GM23338 (cell line): ENCODE measurements at regions not wholly inside any gene's neighbourhood (a gene's known extent, or its start where the extent isn't known, plus 50 kb on each side); places are given as distances from the start of the nearest gene placed in this dataset.

Experiments
- ATAC-seq: fragments of 200-7000 bp; cut with Tn5 transposase; 3 replicates; pipeline ENCODE4 v1.9.1; 2020
- DNase-seq: peaks from one replicate; pipeline ENCODE4 v3.0.0-alpha.2; 2015; ENCODE audit warnings: low spot score
- H2AFZ ChIP-seq: fragments of 200-600 bp; sonication (generic); 2 replicates; pipeline ENCODE4 v1.8.0; 2016; ENCODE audit warnings: antibody characterized with exemption, mild to moderate bottlenecking, moderate library complexity
- H3F3A ChIP-seq: fragments of 200-600 bp; sonication (generic); replicated peaks from 2 replicates; pipeline ENCODE4 v1.8.0; 2017; ENCODE audit warnings: antibody characterized with exemption, mixed run types, low read depth
- H3K27ac ChIP-seq: fragments of 200-600 bp; sonication (generic); 2 replicates; pipeline ENCODE4 v1.6.1; 2016; ENCODE audit warnings: low read depth
- H3K27me3 ChIP-seq: fragments of 200-600 bp; sonication (generic); 2 replicates; pipeline ENCODE4 v1.8.0; 2016; ENCODE audit warnings: mild to moderate bottlenecking, mixed run types, moderate library complexity; ENCODE audit not compliant: insufficient read depth
- H3K36me3 ChIP-seq: fragments of 200-600 bp; sonication (generic); 2 replicates; pipeline ENCODE4 v1.8.0; 2016; ENCODE audit warnings: mild to moderate bottlenecking; ENCODE audit not compliant: insufficient read depth
- H3K4me1 ChIP-seq: fragments of 200-600 bp; sonication (generic); 2 replicates; pipeline ENCODE4 v1.8.0; 2016; ENCODE audit warnings: mild to moderate bottlenecking, moderate library complexity; ENCODE audit not compliant: insufficient read depth
- H3K4me2 ChIP-seq: fragments of 200-600 bp; sonication (generic); 2 replicates; pipeline ENCODE4 v1.7.1; 2017; ENCODE audit warnings: mixed run types
- H3K4me3 ChIP-seq: fragments of 200-600 bp; sonication (generic); 2 replicates; pipeline ENCODE4 v1.6.1; 2016; ENCODE audit warnings: mixed run types
- H3K79me2 ChIP-seq: fragments of 200-600 bp; sonication (generic); replicated peaks from 2 replicates; pipeline ENCODE4 v1.8.0; 2017; ENCODE audit warnings: mild to moderate bottlenecking; ENCODE audit not compliant: insufficient read depth
- H3K9me2 ChIP-seq: fragments of 200-600 bp; sonication (generic); 2 replicates; pipeline ENCODE4 v1.8.0; 2017; ENCODE audit not compliant: insufficient read depth
- H4K20me1 ChIP-seq: fragments of 200-600 bp; sonication (generic); replicated peaks from 2 replicates; pipeline ENCODE4 v1.8.0; 2017; ENCODE audit warnings: mild to moderate bottlenecking; ENCODE audit not compliant: insufficient read depth
- H3K27ac Mint-ChIP-seq: 2 replicates; pipeline ENCODE4 v1.8.0; 2020; ENCODE audit warnings: inconsistent platforms, mild to moderate bottlenecking, moderate library complexity, mixed read lengths
- H3K27me3 Mint-ChIP-seq: 3 replicates; pipeline ENCODE4 v1.8.0; 2022; ENCODE audit warnings: low read depth, mild to moderate bottlenecking, moderate library complexity, mixed read lengths, inconsistent platforms; ENCODE audit not compliant: insufficient read depth, poor library complexity
- H3K36me3 Mint-ChIP-seq: 3 replicates; pipeline ENCODE4 v1.8.0; 2021; ENCODE audit warnings: low read depth, mild to moderate bottlenecking, inconsistent platforms, moderate library complexity, mixed read lengths
- H3K4me1 Mint-ChIP-seq: 3 replicates; pipeline ENCODE4 v1.8.0; 2020; ENCODE audit warnings: mild to moderate bottlenecking, inconsistent platforms, mixed read lengths
- H3K4me3 Mint-ChIP-seq: 3 replicates; pipeline ENCODE4 v1.8.0; 2021; ENCODE audit warnings: moderate library complexity, mild to moderate bottlenecking, inconsistent platforms, mixed read lengths
- H3K9me3 Mint-ChIP-seq: 3 replicates; pipeline ENCODE4 v1.8.0; 2020; ENCODE audit warnings: moderate library complexity, mild to moderate bottlenecking, inconsistent platforms, mixed read lengths
- CREB1 ChIP-seq: fragments of 250-450 bp; sonication (Bioruptor Pico); IDR thresholded peaks from 2 replicates; pipeline ENCODE4 v1.5.0; 2020; ENCODE audit warnings: low read depth, mild to moderate bottlenecking, moderate library complexity
- EZH2 ChIP-seq: fragments of 200-600 bp; sonication (generic); IDR thresholded peaks from one replicate; pipeline ENCODE4 v1.8.0; 2017; ENCODE audit warnings: antibody characterized with exemption, mild to moderate bottlenecking, low read depth; ENCODE audit not compliant: unreplicated experiment
- EZH2phosphoT487 ChIP-seq: fragments of 200-600 bp; sonication (generic); IDR thresholded peaks from one replicate; pipeline ENCODE4 v1.8.1; 2018; ENCODE audit warnings: antibody characterized with exemption; ENCODE audit not compliant: unreplicated experiment
- JUNB ChIP-seq: IDR thresholded peaks from one replicate; pipeline ENCODE4 v1.6.1; 2016; ENCODE audit warnings: antibody characterized with exemption; ENCODE audit not compliant: unreplicated experiment
- NANOG ChIP-seq: IDR thresholded peaks from 2 replicates; pipeline ENCODE4 v1.6.1; 2016; ENCODE audit warnings: antibody characterized with exemption, borderline replicate concordance
- REST ChIP-seq: IDR thresholded peaks from one replicate; pipeline ENCODE4 v1.6.1; 2018; ENCODE audit warnings: antibody characterized with exemption; ENCODE audit not compliant: unreplicated experiment
- STAT1 ChIP-seq: IDR thresholded peaks from one replicate; pipeline ENCODE4 v1.6.1; 2016; ENCODE audit warnings: antibody characterized with exemption; ENCODE audit not compliant: unreplicated experiment
- ZNF114 ChIP-seq: fragments of 250-450 bp; sonication (Bioruptor Pico); IDR thresholded peaks from 2 replicates; pipeline ENCODE4 v1.5.0; 2020; ENCODE audit warnings: mild to moderate bottlenecking, moderate library complexity
- TF ChIP-seq, protein P1 (sequence below): fragments of 250-450 bp; sonication (Bioruptor Pico); IDR thresholded peaks from 2 replicates; pipeline ENCODE4 v1.5.0; 2020; ENCODE audit warnings: mild to moderate bottlenecking, moderate library complexity
- TF ChIP-seq, protein P2 (sequence below): IDR thresholded peaks from 2 replicates; pipeline ENCODE4 v1.6.1; 2016; ENCODE audit warnings: antibody characterized with exemption

DNA sequence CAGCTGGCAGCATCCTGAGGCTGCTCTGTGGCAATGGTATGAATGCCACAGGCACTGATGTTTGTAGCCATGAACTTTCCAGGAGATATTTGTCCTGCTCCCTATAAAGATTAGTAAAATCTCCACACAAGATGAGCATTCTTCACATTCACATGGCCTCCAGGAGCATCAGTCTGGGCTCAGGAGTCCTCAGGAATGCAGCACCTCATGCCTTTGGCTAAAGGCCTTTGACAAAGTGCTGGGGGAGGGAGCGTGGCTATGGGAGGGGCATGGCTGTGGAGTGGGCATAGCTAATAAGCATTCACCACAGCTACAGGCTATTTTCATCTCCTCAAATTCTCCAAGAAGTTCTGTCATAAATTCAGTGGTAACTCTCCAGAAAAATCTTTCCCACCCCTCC lies 90.5 kb upstream of the LY86 start (continued):
- TF ChIP-seq, protein P1, sequence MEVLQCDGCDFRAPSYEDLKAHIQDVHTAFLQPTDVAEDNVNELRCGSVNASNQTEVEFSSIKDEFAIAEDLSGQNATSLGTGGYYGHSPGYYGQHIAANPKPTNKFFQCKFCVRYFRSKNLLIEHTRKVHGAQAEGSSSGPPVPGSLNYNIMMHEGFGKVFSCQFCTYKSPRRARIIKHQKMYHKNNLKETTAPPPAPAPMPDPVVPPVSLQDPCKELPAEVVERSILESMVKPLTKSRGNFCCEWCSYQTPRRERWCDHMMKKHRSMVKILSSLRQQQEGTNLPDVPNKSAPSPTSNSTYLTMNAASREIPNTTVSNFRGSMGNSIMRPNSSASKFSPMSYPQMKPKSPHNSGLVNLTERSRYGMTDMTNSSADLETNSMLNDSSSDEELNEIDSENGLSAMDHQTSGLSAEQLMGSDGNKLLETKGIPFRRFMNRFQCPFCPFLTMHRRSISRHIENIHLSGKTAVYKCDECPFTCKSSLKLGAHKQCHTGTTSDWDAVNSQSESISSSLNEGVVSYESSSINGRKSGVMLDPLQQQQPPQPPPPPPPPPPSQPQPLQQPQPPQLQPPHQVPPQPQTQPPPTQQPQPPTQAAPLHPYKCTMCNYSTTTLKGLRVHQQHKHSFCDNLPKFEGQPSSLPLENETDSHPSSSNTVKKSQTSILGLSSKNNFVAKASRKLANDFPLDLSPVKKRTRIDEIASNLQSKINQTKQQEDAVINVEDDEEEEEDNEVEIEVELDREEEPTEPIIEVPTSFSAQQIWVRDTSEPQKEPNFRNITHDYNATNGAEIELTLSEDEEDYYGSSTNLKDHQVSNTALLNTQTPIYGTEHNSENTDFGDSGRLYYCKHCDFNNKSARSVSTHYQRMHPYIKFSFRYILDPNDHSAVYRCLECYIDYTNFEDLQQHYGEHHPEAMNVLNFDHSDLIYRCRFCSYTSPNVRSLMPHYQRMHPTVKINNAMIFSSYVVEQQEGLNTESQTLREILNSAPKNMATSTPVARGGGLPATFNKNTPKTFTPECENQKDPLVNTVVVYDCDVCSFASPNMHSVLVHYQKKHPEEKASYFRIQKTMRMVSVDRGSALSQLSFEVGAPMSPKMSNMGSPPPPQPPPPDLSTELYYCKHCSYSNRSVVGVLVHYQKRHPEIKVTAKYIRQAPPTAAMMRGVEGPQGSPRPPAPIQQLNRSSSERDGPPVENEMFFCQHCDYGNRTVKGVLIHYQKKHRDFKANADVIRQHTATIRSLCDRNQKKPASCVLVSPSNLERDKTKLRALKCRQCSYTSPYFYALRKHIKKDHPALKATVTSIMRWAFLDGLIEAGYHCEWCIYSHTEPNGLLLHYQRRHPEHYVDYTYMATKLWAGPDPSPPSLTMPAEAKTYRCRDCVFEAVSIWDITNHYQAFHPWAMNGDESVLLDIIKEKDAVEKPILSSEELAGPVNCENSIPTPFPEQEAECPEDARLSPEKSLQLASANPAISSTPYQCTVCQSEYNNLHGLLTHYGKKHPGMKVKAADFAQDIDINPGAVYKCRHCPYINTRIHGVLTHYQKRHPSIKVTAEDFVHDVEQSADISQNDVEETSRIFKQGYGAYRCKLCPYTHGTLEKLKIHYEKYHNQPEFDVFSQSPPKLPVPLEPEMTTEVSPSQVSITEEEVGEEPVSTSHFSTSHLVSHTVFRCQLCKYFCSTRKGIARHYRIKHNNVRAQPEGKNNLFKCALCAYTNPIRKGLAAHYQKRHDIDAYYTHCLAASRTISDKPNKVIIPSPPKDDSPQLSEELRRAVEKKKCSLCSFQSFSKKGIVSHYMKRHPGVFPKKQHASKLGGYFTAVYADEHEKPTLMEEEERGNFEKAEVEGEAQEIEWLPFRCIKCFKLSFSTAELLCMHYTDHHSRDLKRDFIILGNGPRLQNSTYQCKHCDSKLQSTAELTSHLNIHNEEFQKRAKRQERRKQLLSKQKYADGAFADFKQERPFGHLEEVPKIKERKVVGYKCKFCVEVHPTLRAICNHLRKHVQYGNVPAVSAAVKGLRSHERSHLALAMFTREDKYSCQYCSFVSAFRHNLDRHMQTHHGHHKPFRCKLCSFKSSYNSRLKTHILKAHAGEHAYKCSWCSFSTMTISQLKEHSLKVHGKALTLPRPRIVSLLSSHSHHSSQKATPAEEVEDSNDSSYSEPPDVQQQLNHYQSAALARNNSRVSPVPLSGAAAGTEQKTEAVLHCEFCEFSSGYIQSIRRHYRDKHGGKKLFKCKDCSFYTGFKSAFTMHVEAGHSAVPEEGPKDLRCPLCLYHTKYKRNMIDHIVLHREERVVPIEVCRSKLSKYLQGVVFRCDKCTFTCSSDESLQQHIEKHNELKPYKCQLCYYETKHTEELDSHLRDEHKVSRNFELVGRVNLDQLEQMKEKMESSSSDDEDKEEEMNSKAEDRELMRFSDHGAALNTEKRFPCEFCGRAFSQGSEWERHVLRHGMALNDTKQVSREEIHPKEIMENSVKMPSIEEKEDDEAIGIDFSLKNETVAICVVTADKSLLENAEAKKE (CRISPR knock-in tag) = no peak
- TF ChIP-seq NANOG = no peak
- TF ChIP-seq EZH2 = no peak
- TF ChIP-seq, protein P2, sequence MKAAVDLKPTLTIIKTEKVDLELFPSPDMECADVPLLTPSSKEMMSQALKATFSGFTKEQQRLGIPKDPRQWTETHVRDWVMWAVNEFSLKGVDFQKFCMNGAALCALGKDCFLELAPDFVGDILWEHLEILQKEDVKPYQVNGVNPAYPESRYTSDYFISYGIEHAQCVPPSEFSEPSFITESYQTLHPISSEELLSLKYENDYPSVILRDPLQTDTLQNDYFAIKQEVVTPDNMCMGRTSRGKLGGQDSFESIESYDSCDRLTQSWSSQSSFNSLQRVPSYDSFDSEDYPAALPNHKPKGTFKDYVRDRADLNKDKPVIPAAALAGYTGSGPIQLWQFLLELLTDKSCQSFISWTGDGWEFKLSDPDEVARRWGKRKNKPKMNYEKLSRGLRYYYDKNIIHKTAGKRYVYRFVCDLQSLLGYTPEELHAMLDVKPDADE = no peak
- TF ChIP-seq STAT1 = no peak
- TF ChIP-seq CREB1 = no peak

DNA sequence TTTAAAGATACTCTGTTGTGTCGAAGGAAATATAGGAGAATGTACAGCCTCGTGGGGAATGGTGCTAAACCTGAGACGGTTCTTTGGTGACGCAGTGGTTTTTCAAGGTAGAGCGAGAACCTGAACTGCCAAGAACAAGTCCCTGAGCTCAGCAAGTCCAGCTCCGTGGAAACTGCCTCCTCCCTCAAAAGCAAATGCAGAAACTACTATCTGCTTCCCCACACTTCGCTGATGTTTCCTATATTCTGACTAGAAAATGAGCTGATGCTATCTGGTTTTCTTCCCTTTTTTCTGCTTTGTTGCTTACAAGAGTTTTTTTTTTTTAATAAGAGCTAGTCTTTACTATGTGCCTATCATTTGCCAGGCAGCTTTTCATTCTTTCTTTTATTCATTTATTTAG lies 85.3 kb upstream of the LY86 start:
- Mint-ChIP-seq H3K36me3 (no peaks in the 10 kb centered on the region), H3K4me1 (no peaks in the 10 kb centered on the region)
- TF ChIP-seq EZH2phosphoT487 = no peak
- no peak for TF ChIP-seq REST
- no peak for TF ChIP-seq JUNB
- no peak for TF ChIP-seq EZH2
- TF ChIP-seq, protein P2 = no peak
- TF ChIP-seq NANOG = no peak
- no peak for TF ChIP-seq STAT1
- no peak for TF ChIP-seq ZNF114 (CRISPR knock-in tag)

More for the DNA sequence above, 85.3 kb upstream of the LY86 start:
- H4K20me1 ChIP-seq = no peaks in the 10 kb centered on the region
- Mint-ChIP-seq H3K9me3 (no peaks in the 10 kb centered on the region), H3K27ac (no peak overlapping the region), H3K4me3 (no peak overlapping the region), H3K27me3 (no peaks in the 10 kb centered on the region)
- no peaks in the 10 kb centered on the region for H3K27me3 ChIP-seq
- H2AFZ ChIP-seq = no peak overlapping the region
- H3K27ac ChIP-seq = no peak overlapping the region
- ATAC-seq (no peak), DNase-seq (no peak)
- H3K36me3 ChIP-seq = no peaks in the 10 kb centered on the region
- no peaks in the 10 kb centered on the region for H3K79me2 ChIP-seq
- no peaks in the 10 kb centered on the region for H3F3A ChIP-seq
- H3K4me2 ChIP-seq = no peak overlapping the region
- H3K4me1 ChIP-seq = no peaks in the 10 kb centered on the region
- H3K4me3 ChIP-seq = no peak overlapping the region
- H3K9me2 ChIP-seq = no peaks in the 10 kb centered on the region
